SK-N-SH (cell line): ENCODE measurements at regions not wholly inside any gene's neighbourhood (a gene's known extent, or its start where the extent isn't known, plus 50 kb on each side); places are given as distances from the start of the nearest gene placed in this dataset.
A peak's percentile ranks its signal among the peaks of the same experiment; 100 is the strongest.

Experiments
- CHD2 ChIP-seq: fragments of 150-350 bp; IDR thresholded peaks from 2 replicates; pipeline ENCODE4 v1.6.1; 2018; ENCODE audit warnings: low read length; ENCODE audit not compliant: partially characterized antibody
- CTCF ChIP-seq: fragments of 200-600 bp; sonication (generic); IDR thresholded peaks from 2 replicates; pipeline ENCODE4 v1.6.1; 2017; ENCODE audit warnings: antibody characterized with exemption, mild to moderate bottlenecking, moderate library complexity
- FOSL2 ChIP-seq: IDR thresholded peaks from 2 replicates; pipeline ENCODE4 v1.4.0; 2012; ENCODE audit warnings: low read depth, mild to moderate bottlenecking, moderate library complexity, borderline replicate concordance
- GABPA ChIP-seq: IDR thresholded peaks from 2 replicates; pipeline ENCODE4 v1.4.0; 2012; ENCODE audit warnings: low read depth, mild to moderate bottlenecking
- JUND ChIP-seq: IDR thresholded peaks from 2 replicates; pipeline ENCODE4 v1.4.0; 2012
- POLR2AphosphoS5 ChIP-seq: IDR thresholded peaks from 2 replicates; pipeline ENCODE4 v1.6.1; 2012; ENCODE audit warnings: low read depth, low read length
- RFX5 ChIP-seq: IDR thresholded peaks from 2 replicates; pipeline ENCODE4 v1.6.1; 2012; ENCODE audit warnings: mild to moderate bottlenecking, improper control_type of control experiment, low read length
- SMC3 ChIP-seq: IDR thresholded peaks from 2 replicates; pipeline ENCODE4 v1.6.1; 2012; ENCODE audit warnings: low read depth, low read length, improper control_type of control experiment
- TAF1 ChIP-seq: IDR thresholded peaks from 2 replicates; pipeline ENCODE4 v1.6.1; 2012; ENCODE audit warnings: low read depth, mild to moderate bottlenecking, low read length, moderate library complexity, borderline replicate concordance
- TCF12 ChIP-seq: IDR thresholded peaks from 2 replicates; pipeline ENCODE4 v1.4.0; 2012
- TEAD4 ChIP-seq: IDR thresholded peaks from 2 replicates; pipeline ENCODE4 v1.4.0; 2012; ENCODE audit warnings: mild to moderate bottlenecking, borderline replicate concordance; ENCODE audit not compliant: insufficient read depth

DNA sequence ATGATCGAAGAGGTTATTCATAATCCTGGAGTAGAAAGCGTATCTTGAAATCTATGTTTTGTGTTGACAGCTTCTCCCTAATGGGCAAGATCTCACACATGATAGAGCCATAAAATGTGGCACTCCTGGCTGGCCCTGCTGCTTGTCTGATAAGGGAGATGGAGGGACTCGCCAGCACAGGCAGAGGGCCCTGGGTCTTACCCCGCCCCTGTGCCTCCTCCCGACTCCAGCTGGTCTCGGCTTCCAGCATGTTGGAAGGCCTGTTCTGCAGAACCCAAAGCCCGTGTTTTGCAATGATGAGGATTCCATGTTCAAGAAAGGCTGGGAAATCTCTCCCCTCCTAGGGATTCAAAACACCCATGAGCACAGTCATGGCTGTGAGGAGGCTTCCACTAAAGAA is 106.7 kb upstream of the SDK2 start:
- TF ChIP-seq TAF1 (no peak), TEAD4 (no peak), CTCF (no peak), TCF12 (no peak), POLR2AphosphoS5 (no peak), FOSL2 (no peak), SMC3 (no peak), CHD2 (peak; percentile 54), RFX5 (no peak), JUND (no peak), GABPA (no peak)
